HUES48 (cell line): ENCODE measurements at regions not wholly inside any gene's neighbourhood (a gene's known extent, or its start where the extent isn't known, plus 50 kb on each side); places are given as distances from the start of the nearest gene placed in this dataset.

ENCODE experiments used
- H3K27ac ChIP-seq: one replicate; pipeline ENCODE4 v1.7.0; 2013; ENCODE audit warnings: low read depth, low read length, inconsistent platforms
- H3K27me3 ChIP-seq: 2 replicates; pipeline ENCODE4 v1.6.1; 2013; ENCODE audit warnings: mild to moderate bottlenecking, low read length; ENCODE audit not compliant: control insufficient read depth, insufficient read depth
- H3K36me3 ChIP-seq: 2 replicates; pipeline ENCODE4 v1.6.1; 2013; ENCODE audit warnings: low read length; ENCODE audit not compliant: control insufficient read depth, insufficient read depth
- H3K4me1 ChIP-seq: 2 replicates; pipeline ENCODE4 v1.6.1; 2013; ENCODE audit warnings: mild to moderate bottlenecking, low read length; ENCODE audit not compliant: control insufficient read depth, insufficient read depth
- H3K4me3 ChIP-seq: 2 replicates; pipeline ENCODE4 v1.5.1; 2013; ENCODE audit warnings: mild to moderate bottlenecking, low read depth, low read length
- H3K9ac ChIP-seq: 2 replicates; pipeline ENCODE4 v1.6.1; 2013; ENCODE audit warnings: mild to moderate bottlenecking, low read depth, low read length, moderate library complexity
- H3K9me3 ChIP-seq: 2 replicates; pipeline ENCODE4 v1.6.1; 2013; ENCODE audit warnings: low read length; ENCODE audit not compliant: control insufficient read depth, insufficient read depth

DNA sequence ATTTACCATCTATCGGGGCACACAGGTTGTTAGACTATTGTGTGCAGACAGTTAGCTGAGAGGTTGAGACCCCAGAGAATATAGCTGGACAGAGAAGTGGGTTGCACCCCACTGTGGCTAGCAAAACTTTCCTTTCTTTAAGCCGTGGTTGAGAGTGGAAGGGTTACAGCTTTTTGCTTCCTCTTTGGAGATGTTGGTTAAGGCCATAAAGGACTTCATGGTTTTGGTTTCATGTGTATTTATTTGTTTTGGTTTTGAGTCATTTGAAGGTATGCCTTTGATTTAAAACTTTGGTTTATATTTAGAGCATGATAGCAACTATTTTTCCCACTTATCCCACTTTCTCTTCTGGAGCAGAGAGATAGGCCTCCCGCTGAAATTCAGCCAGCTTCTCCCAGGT, 274.3 kb upstream of the IL1RAPL1 start:
- no peaks in the 10 kb centered on the region for H3K9me3 ChIP-seq
- no peak overlapping the region for H3K4me3 ChIP-seq
- no peaks in the 10 kb centered on the region for H3K4me1 ChIP-seq
- no peak overlapping the region for H3K9ac ChIP-seq
- H3K36me3 ChIP-seq, result no peaks in the 10 kb centered on the region
- no peak overlapping the region for H3K27ac ChIP-seq
- H3K27me3 ChIP-seq, result no peaks in the 10 kb centered on the region

DNA sequence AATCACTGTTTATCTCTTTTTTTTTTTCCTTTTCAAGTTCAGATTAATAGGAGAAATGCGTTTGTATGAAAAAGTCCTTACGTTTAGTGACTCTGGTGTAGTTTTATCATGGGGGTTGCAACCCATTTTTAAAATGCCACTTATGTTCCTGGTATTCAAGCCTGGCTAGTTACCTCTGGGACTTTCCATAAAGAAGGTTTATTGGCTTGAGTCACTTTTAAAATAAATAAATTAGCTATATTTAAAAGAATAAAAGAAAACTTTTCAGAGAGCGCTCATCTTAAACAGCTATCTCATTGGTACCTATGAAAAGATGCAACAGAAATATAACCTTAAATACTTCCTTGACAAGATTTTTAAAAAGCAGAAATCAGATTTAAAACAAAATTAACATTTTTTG, 275.0 kb upstream of the IL1RAPL1 start:
- H3K4me3 ChIP-seq, result no peak overlapping the region
- no peaks in the 10 kb centered on the region for H3K36me3 ChIP-seq
- no peaks in the 10 kb centered on the region for H3K9me3 ChIP-seq
- no peak overlapping the region for H3K27ac ChIP-seq
- no peaks in the 10 kb centered on the region for H3K27me3 ChIP-seq
- no peak overlapping the region for H3K9ac ChIP-seq
- no peaks in the 10 kb centered on the region for H3K4me1 ChIP-seq

- Histone ChIP-seq H3K9ac (no peak overlapping the region), H3K27me3 (no peaks in the 10 kb centered on the region), H3K27ac (no peak overlapping the region), H3K4me3 (no peak overlapping the region), H3K36me3 (no peaks in the 10 kb centered on the region), H3K9me3 (no peaks in the 10 kb centered on the region), H3K4me1 (no peaks in the 10 kb centered on the region)
Measured at GRCh38 chrX:28311466-28311865, 275.8 kb upstream of the IL1RAPL1 start.

DNA sequence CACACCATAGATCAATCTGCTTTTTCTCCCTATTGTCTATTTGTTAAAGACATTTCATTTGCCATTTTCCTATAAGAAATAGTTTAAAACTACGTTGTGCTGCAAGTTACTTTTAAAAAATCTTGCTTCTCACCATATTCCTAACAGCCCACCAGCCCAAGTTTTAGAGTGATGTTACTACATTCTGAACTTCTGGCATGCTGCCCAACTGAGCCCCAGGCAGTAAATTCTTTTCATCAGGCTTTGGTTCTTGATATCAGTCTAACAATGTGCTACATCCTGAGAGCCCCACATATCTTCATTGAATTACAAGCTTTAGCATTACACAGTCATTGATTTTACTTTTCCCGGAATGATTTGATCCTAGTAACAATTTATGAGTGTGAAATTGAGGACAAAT, 283.8 kb upstream of the IL1RAPL1 start:
- Histone ChIP-seq H3K9me3 (no peaks in the 10 kb centered on the region), H3K4me3 (no peak overlapping the region), H3K4me1 (no peaks in the 10 kb centered on the region), H3K27ac (no peak overlapping the region), H3K36me3 (no peaks in the 10 kb centered on the region), H3K27me3 (no peaks in the 10 kb centered on the region), H3K9ac (no peak overlapping the region)

GRCh38 chrX:28278726-28279125, 297.5 kb upstream of the DCAF8L1 start:
- no peaks in the 10 kb centered on the region for H3K27me3 ChIP-seq
- no peak overlapping the region for H3K27ac ChIP-seq
- H3K9me3 ChIP-seq, result no peaks in the 10 kb centered on the region
- H3K4me1 ChIP-seq, result no peaks in the 10 kb centered on the region
- H3K9ac ChIP-seq, result no peak overlapping the region
- H3K36me3 ChIP-seq, result no peaks in the 10 kb centered on the region
- no peak overlapping the region for H3K4me3 ChIP-seq

- Histone ChIP-seq H3K36me3 (no peaks in the 10 kb centered on the region), H3K4me3 (no peak overlapping the region), H3K9me3 (no peaks in the 10 kb centered on the region), H3K4me1 (no peaks in the 10 kb centered on the region), H3K9ac (no peak overlapping the region), H3K27me3 (no peaks in the 10 kb centered on the region), H3K27ac (no peak overlapping the region)
Measured at GRCh38 chrX:28278251-28278650, 297.0 kb upstream of the DCAF8L1 start.

GRCh38 chrX:28273736-28274135, 292.5 kb upstream of the DCAF8L1 start:
- no peak overlapping the region for H3K9ac ChIP-seq
- no peaks in the 10 kb centered on the region for H3K36me3 ChIP-seq
- 0 out of 2 replicates have a peak, but pooled peaks cover 2% of the 10 kb centered on the region for H3K27me3 ChIP-seq
- H3K9me3 ChIP-seq, result no peaks in the 10 kb centered on the region
- no peaks in the 10 kb centered on the region for H3K4me1 ChIP-seq
- H3K4me3 ChIP-seq, result no peak overlapping the region
- H3K27ac ChIP-seq, result no peak overlapping the region

GRCh38 chrX:28246675-28247074, 265.4 kb upstream of the DCAF8L1 start:
- H3K4me1 ChIP-seq, result peaks cover 9% of the 10 kb centered on the region
- H3K4me3 ChIP-seq, result no peak overlapping the region
- H3K36me3 ChIP-seq, result no peaks in the 10 kb centered on the region
- H3K27me3 ChIP-seq, result no peaks in the 10 kb centered on the region
- no peak overlapping the region for H3K27ac ChIP-seq
- no peaks in the 10 kb centered on the region for H3K9me3 ChIP-seq
- no peak overlapping the region for H3K9ac ChIP-seq

GRCh38 chrX:28229217-28229616, 248.0 kb upstream of the DCAF8L1 start:
- no peak overlapping the region for H3K4me3 ChIP-seq
- peaks cover 1% of the 10 kb centered on the region for H3K4me1 ChIP-seq
- no peaks in the 10 kb centered on the region for H3K9me3 ChIP-seq
- H3K36me3 ChIP-seq, result no peaks in the 10 kb centered on the region
- H3K27me3 ChIP-seq, result no peaks in the 10 kb centered on the region
- H3K27ac ChIP-seq, result no peak overlapping the region
- H3K9ac ChIP-seq, result no peak overlapping the region

DNA sequence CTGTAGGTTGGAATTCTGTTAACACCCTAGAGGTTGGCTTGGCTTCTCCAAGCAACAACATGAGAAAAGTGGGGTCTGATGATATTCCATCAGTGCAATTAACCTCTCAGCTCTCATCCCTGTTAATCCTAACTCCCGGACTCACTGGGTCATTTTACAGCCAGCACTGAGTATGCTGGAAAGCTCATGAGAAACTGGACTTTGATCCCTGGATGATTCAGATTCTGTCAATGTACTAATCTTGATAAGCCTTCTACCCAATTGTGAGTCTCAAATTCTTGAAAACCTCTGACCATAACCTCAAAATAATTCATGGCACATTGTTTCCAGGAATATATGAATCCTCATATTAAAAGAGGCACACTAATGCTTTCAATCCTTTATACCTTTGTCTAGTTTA, 244.3 kb upstream of the DCAF8L1 start:
- Histone ChIP-seq H3K9ac (no peak overlapping the region), H3K27me3 (no peaks in the 10 kb centered on the region), H3K36me3 (no peaks in the 10 kb centered on the region), H3K4me3 (no peak overlapping the region), H3K27ac (no peak overlapping the region), H3K9me3 (no peaks in the 10 kb centered on the region), H3K4me1 (peaks cover 6% of the 10 kb centered on the region)

DNA sequence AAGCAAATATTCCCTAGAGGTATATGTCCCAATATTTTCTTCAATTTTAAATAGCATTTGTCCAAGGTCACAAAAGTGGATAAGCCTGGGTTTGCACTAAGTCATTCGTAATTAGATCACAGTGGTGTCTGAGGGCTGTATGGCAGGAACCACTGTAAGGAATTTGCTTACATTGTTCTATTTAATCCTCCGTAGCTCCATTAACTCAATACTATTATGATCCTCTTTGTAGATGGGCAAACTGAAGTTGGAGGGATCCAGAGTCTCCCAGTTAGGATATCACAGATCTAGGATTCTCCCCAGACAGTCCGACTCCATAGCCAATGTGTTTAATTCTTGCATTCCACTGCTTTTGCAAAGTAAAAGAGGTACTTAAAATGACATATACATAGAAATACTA, 242.7 kb upstream of the DCAF8L1 start:
- Histone ChIP-seq H3K9me3 (no peaks in the 10 kb centered on the region), H3K27ac (no peak overlapping the region), H3K36me3 (no peaks in the 10 kb centered on the region), H3K4me1 (peaks cover 6% of the 10 kb centered on the region), H3K9ac (no peak overlapping the region), H3K4me3 (no peak overlapping the region), H3K27me3 (no peaks in the 10 kb centered on the region)

DNA sequence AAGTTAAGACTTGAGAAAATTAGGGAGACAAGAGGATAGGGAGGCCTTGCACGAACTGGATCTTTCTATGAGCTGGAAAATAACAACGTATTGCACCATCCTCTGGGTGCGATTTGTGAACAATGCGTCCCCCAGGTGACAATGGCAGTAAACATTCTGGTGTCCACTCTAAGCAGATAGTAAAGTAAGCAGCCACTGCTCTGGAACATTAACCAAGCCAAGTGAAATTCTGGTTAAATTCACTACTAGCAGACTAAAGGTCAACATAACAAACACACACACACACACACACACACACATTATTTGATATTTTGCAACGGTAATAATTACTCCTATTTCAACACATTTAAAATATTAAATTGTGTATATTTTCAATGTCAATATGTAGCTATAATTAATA, 242.2 kb upstream of the DCAF8L1 start:
- H3K4me1 ChIP-seq, result peaks cover 6% of the 10 kb centered on the region

More for the DNA sequence above, 242.2 kb upstream of the DCAF8L1 start:
- H3K27me3 ChIP-seq, result no peaks in the 10 kb centered on the region
- no peaks in the 10 kb centered on the region for H3K9me3 ChIP-seq
- no peak overlapping the region for H3K4me3 ChIP-seq
- no peak overlapping the region for H3K9ac ChIP-seq
- H3K36me3 ChIP-seq, result no peaks in the 10 kb centered on the region
- H3K27ac ChIP-seq, result no peak overlapping the region
